ENCODE measurements at regions not wholly inside any gene's neighbourhood (a gene's known extent, or its start where the extent isn't known, plus 50 kb on each side); places are given as distances from the start of the nearest gene placed in this dataset.

DNA sequence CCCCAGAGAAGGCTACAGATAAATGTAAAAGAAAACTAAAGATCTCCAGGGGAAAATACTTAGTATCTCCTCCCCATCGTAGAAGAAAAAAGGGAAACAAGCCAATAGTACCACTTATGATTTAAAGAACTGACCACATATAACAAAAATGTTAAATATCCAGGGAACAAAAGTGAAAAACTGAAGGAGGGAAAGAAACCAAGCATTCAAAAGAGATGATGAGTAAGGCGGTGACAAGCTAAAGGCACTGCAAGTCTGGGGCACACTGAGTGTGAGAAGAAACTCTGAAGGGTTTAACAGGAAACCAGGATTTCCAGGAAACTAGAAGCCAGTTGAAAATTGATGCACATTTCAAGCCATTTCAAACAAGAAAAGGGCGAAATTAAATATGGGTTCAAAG is 226.3 kb downstream of the AHR start:
- RAD21 ChIA-PET (ENCODE audit: low non-redundant PET in 1 of 2, low total read pairs in 2 of 2, uncharacterized antibody in 2 of 2, unreplicated experiment in 2 of 2), result no interaction called here
- Histone ChIP-seq H3K9ac (ENCODE audit: low read length) (no peak overlapping the region), H3K36me3 (ENCODE audit: control insufficient read depth in 1 of 2, insufficient read depth in 2 of 2, low read length in 2 of 2) (no peaks in the 10 kb centered on the region), H3K27ac (ENCODE audit: low read depth, low read length) (no peak overlapping the region), H3K4me3 (replicated peaks in 1 of 2; ENCODE audit: low read depth in 1 of 2, low read length in 2 of 2) (no peak overlapping the region), H3K9me2 (ENCODE audit: insufficient read depth) (no peaks in the 10 kb centered on the region), H3K9me3 (ENCODE audit: control insufficient read depth in 1 of 2, insufficient read depth in 1 of 2, low read depth in 1 of 2, low read length in 2 of 2) (no peaks in the 10 kb centered on the region), H2AFZ (ENCODE audit: low read depth, low read length, poor library complexity, severe bottlenecking) (no peak overlapping the region), H3K4me2 (ENCODE audit: low read length) (no peak overlapping the region), H3K79me2 (ENCODE audit: insufficient read depth, low read length) (no peaks in the 10 kb centered on the region), H4K20me1 (ENCODE audit: insufficient read depth) (no peaks in the 10 kb centered on the region), H3K27me3 (ENCODE audit: insufficient read depth, low read length) (no peaks in the 10 kb centered on the region), H3K4me1 (ENCODE audit: control insufficient read depth in 1 of 2, insufficient read depth in 2 of 2, low read length in 2 of 2) (no peaks in the 10 kb centered on the region)
- ATAC-seq (no peak), DNase-seq (ENCODE audit: low read depth, low spot score) (no peak)
- TF ChIP-seq CEBPB (IDR thresholded peaks at IDR 0.05; ENCODE audit: low read depth) (no peak), POLR2A (IDR thresholded peaks at IDR 0.05; ENCODE audit: borderline replicate concordance, extremely low read depth, insufficient read depth, insufficient read length) (no peak), ELF1 (IDR thresholded peaks at IDR 0.05; ENCODE audit: borderline replicate concordance, low read depth) (no peak), SRF (IDR thresholded peaks at IDR 0.05; ENCODE audit: low read depth) (no peak), EZH2phosphoT487 (IDR thresholded peaks at IDR 0.05; ENCODE audit: borderline replicate concordance) (no peak), POLR2AphosphoS5 (IDR thresholded peaks at IDR 0.05; ENCODE audit: low read depth, low read length) (no peak)
- TF ChIP-seq, protein P1, sequence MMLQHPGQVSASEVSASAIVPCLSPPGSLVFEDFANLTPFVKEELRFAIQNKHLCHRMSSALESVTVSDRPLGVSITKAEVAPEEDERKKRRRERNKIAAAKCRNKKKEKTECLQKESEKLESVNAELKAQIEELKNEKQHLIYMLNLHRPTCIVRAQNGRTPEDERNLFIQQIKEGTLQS (IDR thresholded peaks at IDR 0.05), result no peak
- TF ChIP-seq, protein P2, sequence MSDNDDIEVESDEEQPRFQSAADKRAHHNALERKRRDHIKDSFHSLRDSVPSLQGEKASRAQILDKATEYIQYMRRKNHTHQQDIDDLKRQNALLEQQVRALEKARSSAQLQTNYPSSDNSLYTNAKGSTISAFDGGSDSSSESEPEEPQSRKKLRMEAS (IDR thresholded peaks at IDR 0.05), result no peak
- BruUV-seq (replicated peaks), result no TSS peak
- POLR2A ChIA-PET, result no interaction called here
- CTCF ChIA-PET, result no interaction called here
- intact Hi-C loops (cut with micrococcal nuclease), result no loop called here

DNA sequence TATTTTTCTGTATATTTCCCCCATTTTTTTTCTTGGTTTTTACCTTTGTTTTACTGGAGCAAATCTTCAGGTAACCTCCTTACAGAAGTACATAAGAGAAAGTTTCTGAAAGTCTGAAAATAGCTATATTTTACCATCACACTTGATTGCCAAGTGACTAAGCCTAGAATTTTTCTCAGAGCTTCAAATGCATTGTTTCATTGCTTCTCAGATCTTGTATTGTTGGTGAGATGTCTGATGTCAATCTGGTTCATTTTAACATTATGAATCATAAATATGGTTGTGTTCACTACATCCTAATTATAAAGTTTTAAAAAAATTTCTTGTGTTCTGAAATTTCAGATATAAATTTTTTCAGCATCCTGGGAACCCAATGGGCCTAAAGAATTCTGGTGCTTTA is 228.2 kb downstream of the AHR start:
- DNase-seq (ENCODE audit: low read depth, low spot score) (no peak), ATAC-seq (no peak)
- Histone ChIP-seq H3K36me3 (ENCODE audit: control insufficient read depth in 1 of 2, insufficient read depth in 2 of 2, low read length in 2 of 2) (no peaks in the 10 kb centered on the region), H3K4me3 (replicated peaks in 1 of 2; ENCODE audit: low read depth in 1 of 2, low read length in 2 of 2) (no peak overlapping the region), H3K27ac (ENCODE audit: low read depth, low read length) (no peak overlapping the region), H3K9me2 (ENCODE audit: insufficient read depth) (no peaks in the 10 kb centered on the region), H3K27me3 (ENCODE audit: insufficient read depth, low read length) (no peaks in the 10 kb centered on the region), H4K20me1 (ENCODE audit: insufficient read depth) (no peaks in the 10 kb centered on the region), H2AFZ (ENCODE audit: low read depth, low read length, poor library complexity, severe bottlenecking) (no peak overlapping the region), H3K4me1 (ENCODE audit: control insufficient read depth in 1 of 2, insufficient read depth in 2 of 2, low read length in 2 of 2) (no peaks in the 10 kb centered on the region), H3K9ac (ENCODE audit: low read length) (no peak overlapping the region), H3K4me2 (ENCODE audit: low read length) (no peak overlapping the region), H3K9me3 (ENCODE audit: control insufficient read depth in 1 of 2, insufficient read depth in 1 of 2, low read depth in 1 of 2, low read length in 2 of 2) (no peaks in the 10 kb centered on the region), H3K79me2 (ENCODE audit: insufficient read depth, low read length) (no peaks in the 10 kb centered on the region)
- no TSS peak for BruUV-seq (replicated peaks)
- POLR2A ChIA-PET, result no interaction called here
- CTCF ChIA-PET, result no interaction called here
- intact Hi-C loops (cut with micrococcal nuclease), result no loop called here
- RAD21 ChIA-PET (ENCODE audit: low non-redundant PET in 1 of 2, low total read pairs in 2 of 2, uncharacterized antibody in 2 of 2, unreplicated experiment in 2 of 2), result no interaction called here
- no peak for TF ChIP-seq EGR1 (IDR thresholded peaks at IDR 0.05; ENCODE audit: low read depth)
- TF ChIP-seq POLR2A (IDR thresholded peaks at IDR 0.05; ENCODE audit: borderline replicate concordance, extremely low read depth, insufficient read depth, insufficient read length), result no peak
- TF ChIP-seq SP1 (IDR thresholded peaks at IDR 0.05; ENCODE audit: low read depth), result no peak
- no peak for TF ChIP-seq ELF1 (IDR thresholded peaks at IDR 0.05; ENCODE audit: borderline replicate concordance, low read depth)
- no peak for TF ChIP-seq EZH2 (IDR thresholded peaks at IDR 0.05)
- TF ChIP-seq, protein P3, sequence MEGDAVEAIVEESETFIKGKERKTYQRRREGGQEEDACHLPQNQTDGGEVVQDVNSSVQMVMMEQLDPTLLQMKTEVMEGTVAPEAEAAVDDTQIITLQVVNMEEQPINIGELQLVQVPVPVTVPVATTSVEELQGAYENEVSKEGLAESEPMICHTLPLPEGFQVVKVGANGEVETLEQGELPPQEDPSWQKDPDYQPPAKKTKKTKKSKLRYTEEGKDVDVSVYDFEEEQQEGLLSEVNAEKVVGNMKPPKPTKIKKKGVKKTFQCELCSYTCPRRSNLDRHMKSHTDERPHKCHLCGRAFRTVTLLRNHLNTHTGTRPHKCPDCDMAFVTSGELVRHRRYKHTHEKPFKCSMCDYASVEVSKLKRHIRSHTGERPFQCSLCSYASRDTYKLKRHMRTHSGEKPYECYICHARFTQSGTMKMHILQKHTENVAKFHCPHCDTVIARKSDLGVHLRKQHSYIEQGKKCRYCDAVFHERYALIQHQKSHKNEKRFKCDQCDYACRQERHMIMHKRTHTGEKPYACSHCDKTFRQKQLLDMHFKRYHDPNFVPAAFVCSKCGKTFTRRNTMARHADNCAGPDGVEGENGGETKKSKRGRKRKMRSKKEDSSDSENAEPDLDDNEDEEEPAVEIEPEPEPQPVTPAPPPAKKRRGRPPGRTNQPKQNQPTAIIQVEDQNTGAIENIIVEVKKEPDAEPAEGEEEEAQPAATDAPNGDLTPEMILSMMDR (IDR thresholded peaks at IDR 0.05 in 2 of 3, conservative IDR thresholded peaks at IDR 0.05 in 1 of 3; ENCODE audit: borderline replicate concordance in 1 of 3, insufficient read depth in 1 of 3, low read depth in 2 of 3, low read length in 2 of 3), result no peak
- TF ChIP-seq YY1 (IDR thresholded peaks at IDR 0.05; ENCODE audit: extremely low read depth, insufficient replicate concordance, low read depth, low read length), result no peak
- TF ChIP-seq ZFX (IDR thresholded peaks at IDR 0.05), result no peak
- TF ChIP-seq EZH2phosphoT487 (IDR thresholded peaks at IDR 0.05; ENCODE audit: borderline replicate concordance), result no peak
- TF ChIP-seq, protein P2 (IDR thresholded peaks at IDR 0.05), result no peak
- TF ChIP-seq, protein P4, sequence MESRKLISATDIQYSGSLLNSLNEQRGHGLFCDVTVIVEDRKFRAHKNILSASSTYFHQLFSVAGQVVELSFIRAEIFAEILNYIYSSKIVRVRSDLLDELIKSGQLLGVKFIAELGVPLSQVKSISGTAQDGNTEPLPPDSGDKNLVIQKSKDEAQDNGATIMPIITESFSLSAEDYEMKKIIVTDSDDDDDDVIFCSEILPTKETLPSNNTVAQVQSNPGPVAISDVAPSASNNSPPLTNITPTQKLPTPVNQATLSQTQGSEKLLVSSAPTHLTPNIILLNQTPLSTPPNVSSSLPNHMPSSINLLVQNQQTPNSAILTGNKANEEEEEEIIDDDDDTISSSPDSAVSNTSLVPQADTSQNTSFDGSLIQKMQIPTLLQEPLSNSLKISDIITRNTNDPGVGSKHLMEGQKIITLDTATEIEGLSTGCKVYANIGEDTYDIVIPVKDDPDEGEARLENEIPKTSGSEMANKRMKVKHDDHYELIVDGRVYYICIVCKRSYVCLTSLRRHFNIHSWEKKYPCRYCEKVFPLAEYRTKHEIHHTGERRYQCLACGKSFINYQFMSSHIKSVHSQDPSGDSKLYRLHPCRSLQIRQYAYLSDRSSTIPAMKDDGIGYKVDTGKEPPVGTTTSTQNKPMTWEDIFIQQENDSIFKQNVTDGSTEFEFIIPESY (IDR thresholded peaks at IDR 0.05; ENCODE audit: extremely low read depth, insufficient replicate concordance, low read length), result no peak
